ENCODE measurements at regions not wholly inside any gene's neighbourhood (a gene's known extent, or its start where the extent isn't known, plus 50 kb on each side); places are given as distances from the start of the nearest gene placed in this dataset.

DNA sequence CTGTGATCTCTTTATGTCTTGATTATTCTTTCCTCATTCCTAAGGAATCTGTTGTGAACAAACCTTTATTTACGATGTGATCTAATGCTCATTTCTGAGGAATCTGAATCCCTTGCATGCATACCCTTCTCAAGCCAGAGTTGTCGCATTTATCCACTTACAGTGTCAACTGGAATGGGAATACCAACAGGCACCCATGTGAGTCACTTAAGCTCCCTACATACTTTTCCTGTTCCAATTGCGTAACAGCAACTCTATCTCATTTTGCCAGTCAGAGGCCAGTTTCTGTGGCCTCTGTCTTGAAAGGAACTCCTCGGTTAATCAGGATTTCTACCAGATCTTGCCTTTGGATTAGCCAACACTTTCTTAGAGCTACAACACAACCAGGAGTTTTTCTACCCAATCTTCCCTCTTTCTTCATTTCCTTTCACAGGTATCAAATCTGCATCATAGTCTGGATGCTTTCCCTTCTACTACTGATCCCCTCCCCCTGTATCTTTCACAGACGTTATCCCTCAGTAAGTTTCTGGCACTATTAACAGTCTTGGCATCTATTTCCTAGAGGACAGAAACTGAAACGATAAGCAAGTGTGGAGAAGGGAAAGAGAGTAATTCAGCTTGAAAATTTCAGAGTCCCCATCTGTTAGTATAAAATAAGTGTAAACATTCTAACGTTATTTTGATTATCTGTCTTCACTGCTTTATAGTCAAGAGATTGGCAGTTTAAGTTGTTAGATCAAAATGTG is 66.8 kb upstream of the BCHE start:
- no peak for DNase-seq (ENCODE audit: low read depth)

DNA sequence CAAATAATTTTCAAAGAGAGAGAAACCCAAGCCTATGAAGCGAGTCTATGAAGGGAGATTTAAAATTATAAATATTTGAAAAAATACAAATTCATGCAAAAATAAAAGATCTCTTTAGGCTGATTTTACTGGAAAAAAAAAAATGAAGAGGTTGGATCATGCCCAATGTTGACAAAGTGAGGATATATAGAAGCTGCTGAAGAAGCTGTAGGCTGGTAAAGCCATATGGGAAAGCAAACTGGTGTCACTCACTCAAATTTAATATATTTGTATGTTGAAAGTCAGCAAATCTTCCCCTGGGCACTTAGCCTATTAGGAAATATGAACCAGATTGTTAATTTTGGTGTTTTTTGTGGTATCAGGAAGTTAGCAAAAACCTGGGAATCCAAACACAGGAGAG is 61.8 kb upstream of the BCHE start:
- no peak for DNase-seq (ENCODE audit: low read depth)

DNA sequence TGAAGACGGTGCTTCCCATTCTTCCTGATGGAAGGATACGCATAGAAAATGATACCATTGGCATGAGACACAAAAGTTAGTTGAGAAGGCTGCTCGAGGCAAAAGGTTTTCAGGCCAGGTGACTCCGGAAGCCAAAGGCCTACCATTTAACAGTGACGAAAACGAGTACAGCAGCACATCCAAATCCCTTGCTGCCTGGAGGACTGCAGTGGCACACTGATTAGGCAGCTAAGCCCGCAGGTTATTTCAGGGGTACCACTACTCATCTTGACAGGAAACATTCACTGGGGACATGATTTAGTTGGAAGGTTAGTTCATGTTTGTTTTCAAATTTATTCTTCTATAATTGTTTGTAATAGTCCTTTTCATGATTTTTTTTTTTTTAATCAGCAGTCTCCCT is 59.9 kb upstream of the BCHE start:
- no peak for DNase-seq (ENCODE audit: low read depth)

DNA sequence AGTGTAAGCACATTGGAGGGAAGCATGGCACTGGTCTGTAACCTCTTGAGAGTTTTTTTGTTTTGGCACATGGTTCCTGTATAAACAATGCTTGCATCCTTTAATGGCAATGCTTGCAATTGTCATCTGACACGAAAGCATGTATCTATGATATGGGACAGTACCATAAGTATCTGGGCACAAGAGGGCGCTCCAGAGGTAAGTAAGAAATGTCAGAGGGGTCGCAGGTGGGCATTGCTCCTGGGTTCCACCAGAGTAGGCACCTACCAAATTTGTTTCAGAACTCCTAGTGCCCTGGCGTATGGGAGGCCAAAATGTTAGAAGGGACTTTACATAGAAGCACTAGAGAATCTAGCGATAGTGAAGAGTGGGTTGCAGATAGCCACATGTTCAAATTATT is 58.7 kb upstream of the BCHE start:
- DNase-seq (ENCODE audit: low read depth): no peak

DNA sequence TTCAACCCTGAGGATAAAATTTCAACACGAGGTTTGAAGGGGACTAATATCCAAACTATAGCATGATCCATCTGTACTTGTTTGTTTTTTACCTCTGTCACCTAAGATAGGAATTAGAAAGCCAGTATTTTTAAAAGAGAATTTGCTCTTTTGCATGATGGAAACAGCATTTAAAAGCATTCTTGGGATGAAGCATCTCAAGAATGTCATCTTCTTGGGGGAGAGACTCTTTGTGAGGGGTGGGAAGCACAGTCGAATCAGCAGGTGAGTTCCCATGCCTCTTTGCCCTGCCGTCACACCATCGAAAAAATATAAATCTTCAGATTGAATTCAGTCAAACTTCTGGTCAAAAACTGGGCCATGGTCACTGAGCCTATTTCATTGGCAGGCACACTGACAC is 55.3 kb upstream of the BCHE start:
- no peak for DNase-seq (ENCODE audit: low read depth)

Measured in non-pigmented ciliary epithelial cell (primary cell).